Psoas muscle (tissue), 7 donors: ENCODE measurements at regions not wholly inside any gene's neighbourhood (a gene's known extent, or its start where the extent isn't known, plus 50 kb on each side); places are given as distances from the start of the nearest gene placed in this dataset.
"Not testable (repeated sequence)": the region's sequence is repeated elsewhere in the genome, so short reads cannot be mapped to it uniquely, and the experiment has no call there.

ENCODE experiments used
- ATAC-seq, 4 donors: fragments of 200-7000 bp; cut with Tn5 transposase; one replicate each; pipeline ENCODE4 v1.9.1; 2020; ENCODE audit warnings: moderate library complexity in 3 of 4, mild to moderate bottlenecking in 2 of 4
- DNase-seq, 2 donors: peaks; one replicate each; pipeline ENCODE4 v3.0.0-alpha.2; 2020
- H3K27ac ChIP-seq: fragments of 200-600 bp; one replicate; pipeline ENCODE4 v1.8.0; 2022
- H3K27me3 ChIP-seq, 3 donors: fragments of 200-600 bp in 1 of 3; one replicate each; pipeline versions ENCODE4 v1.6.1 to v1.8.0; 2013 to 2022; ENCODE audit warnings: low read length in 2 of 3, mild to moderate bottlenecking in 2 of 3, moderate library complexity in 1 of 3; ENCODE audit not compliant: insufficient read depth in 3 of 3
- H3K36me3 ChIP-seq, 2 donors: fragments of 200-600 bp in 1 of 2; one replicate each; pipeline versions ENCODE4 v1.6.1 to v1.8.0; 2013 to 2022; ENCODE audit warnings: low read depth in 1 of 2, mild to moderate bottlenecking in 1 of 2, moderate library complexity in 1 of 2; ENCODE audit not compliant: insufficient read depth in 1 of 2
- H3K4me1 ChIP-seq: fragments of 200-600 bp; one replicate; pipeline ENCODE4 v1.8.0; 2022
- H3K4me3 ChIP-seq: fragments of 200-600 bp; one replicate; pipeline ENCODE4 v1.8.0; 2022; ENCODE audit warnings: mild to moderate bottlenecking
- H3K9me3 ChIP-seq: fragments of 200-600 bp; one replicate; pipeline ENCODE4 v1.8.0; 2022
- WGBS, 3 donors: extraction: QIAGEN DNeasy Blood & Tissue Kit; methylation state at CpG; one replicate each; pipeline versions ENCODE4 v1.1.6 to v1.1.7; 2013; 5-methylcytosine and 5-hydroxymethylcytosine counted together
- intact Hi-C, 2 donors: fragments of 100-400 bp; cut with DNase I; formaldehyde crosslinking; loops; one replicate each; pipeline versions ENCODE4 v1.11.0 to v1.14.2; 2022
- TF ChIP-seq, protein P1 (sequence below): fragments of 200-600 bp; IDR thresholded peaks from one replicate; pipeline ENCODE4 v1.8.0; 2022; ENCODE audit warnings: antibody characterized with exemption
- donor health status: healthy with polysubstance abuse.
- donor health status: DM: no; HTN: no; CAD: no; lungs with moderate emphysema.
- donor health status: Bipolar disorder and iron deficiency.
- donor health status: healthy.
- donor health status: DM: yes; HTN: yes; CAD: no.
- donor health status: DM: no; HTN: no; CAD: no.
- donor health status: DM: yes; HTN: yes; CAD: no.

- TF ChIP-seq, protein P1, sequence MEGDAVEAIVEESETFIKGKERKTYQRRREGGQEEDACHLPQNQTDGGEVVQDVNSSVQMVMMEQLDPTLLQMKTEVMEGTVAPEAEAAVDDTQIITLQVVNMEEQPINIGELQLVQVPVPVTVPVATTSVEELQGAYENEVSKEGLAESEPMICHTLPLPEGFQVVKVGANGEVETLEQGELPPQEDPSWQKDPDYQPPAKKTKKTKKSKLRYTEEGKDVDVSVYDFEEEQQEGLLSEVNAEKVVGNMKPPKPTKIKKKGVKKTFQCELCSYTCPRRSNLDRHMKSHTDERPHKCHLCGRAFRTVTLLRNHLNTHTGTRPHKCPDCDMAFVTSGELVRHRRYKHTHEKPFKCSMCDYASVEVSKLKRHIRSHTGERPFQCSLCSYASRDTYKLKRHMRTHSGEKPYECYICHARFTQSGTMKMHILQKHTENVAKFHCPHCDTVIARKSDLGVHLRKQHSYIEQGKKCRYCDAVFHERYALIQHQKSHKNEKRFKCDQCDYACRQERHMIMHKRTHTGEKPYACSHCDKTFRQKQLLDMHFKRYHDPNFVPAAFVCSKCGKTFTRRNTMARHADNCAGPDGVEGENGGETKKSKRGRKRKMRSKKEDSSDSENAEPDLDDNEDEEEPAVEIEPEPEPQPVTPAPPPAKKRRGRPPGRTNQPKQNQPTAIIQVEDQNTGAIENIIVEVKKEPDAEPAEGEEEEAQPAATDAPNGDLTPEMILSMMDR: no peak
- ATAC-seq: no peak
- DNase-seq: no peak
- Histone ChIP-seq H3K36me3 (no peaks in the 10 kb centered on the region), H3K9me3 (no peaks in the 10 kb centered on the region), H3K4me3 (no peak overlapping the region), H3K4me1 (no peaks in the 10 kb centered on the region), H3K27me3 (no peaks in the 10 kb centered on the region), H3K27ac (no peak overlapping the region)
- 89 to 93% (median 92%) methylated on average over 7 of the region's 7 CpGs for WGBS, 3 donors
- intact Hi-C loops: no loop called here
Observed at GRCh38 chr16:47876511-47876910, 279.3 kb downstream of the ABCC12 start.

DNA sequence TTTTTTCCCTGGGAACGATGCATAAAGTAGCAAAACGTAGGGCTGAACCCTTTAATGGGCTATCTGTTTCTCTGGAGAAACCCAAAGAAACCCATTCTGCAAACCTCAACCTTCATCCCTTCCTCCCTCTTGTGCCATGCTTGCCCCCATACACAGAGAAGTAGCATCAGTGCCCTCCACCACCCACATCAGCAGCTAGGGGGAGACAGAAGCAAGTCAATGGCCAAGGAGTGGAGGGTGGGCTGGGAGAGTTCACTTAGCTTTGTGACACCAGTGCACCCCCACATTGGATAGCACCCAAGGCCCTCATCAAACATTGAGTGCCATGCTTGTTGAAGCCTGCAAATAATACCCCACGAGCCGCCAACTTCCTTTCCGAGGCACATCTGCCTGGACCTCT, 282.4 kb downstream of the ABCC12 start:
- no peak overlapping the region for H3K27ac ChIP-seq
- H3K27me3 ChIP-seq: no peaks in the 10 kb centered on the region
- DNase-seq (no peak), ATAC-seq (no peak)
- H3K4me1 ChIP-seq: no peaks in the 10 kb centered on the region
- intact Hi-C loops: no loop called here
- H3K9me3 ChIP-seq: no peaks in the 10 kb centered on the region
- H3K36me3 ChIP-seq: no peaks in the 10 kb centered on the region
- TF ChIP-seq, protein P1: no peak
- no peak overlapping the region for H3K4me3 ChIP-seq
- WGBS, 3 donors: 75 to 83% (median 81%) methylated on average over 5 of the region's 5 CpGs

DNA sequence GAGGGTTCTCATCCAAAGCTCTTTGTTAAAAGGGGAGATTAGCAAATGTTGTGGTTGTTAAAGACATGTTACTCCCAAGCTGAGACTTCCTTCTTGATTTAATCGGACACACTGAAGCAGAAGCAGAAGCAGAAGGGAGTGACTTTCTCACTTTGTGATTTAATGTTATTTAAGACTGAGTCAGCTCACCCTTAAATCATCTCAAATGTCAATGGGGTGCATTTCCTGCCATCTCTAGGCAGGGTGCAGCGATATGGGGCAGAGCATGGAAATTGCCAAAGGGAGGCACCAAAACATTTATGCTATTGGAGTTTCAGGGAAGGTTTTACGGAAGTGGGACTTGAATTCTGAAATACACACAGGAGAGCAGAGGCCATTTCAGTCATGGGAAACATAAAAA, 283.6 kb downstream of the ABCC12 start:
- Histone ChIP-seq H3K27me3 (no peaks in the 10 kb centered on the region), H3K9me3 (no peaks in the 10 kb centered on the region), H3K4me3 (no peak overlapping the region), H3K4me1 (no peaks in the 10 kb centered on the region), H3K27ac (no peak overlapping the region), H3K36me3 (no peaks in the 10 kb centered on the region)
- TF ChIP-seq, protein P1: no peak
- intact Hi-C loops: no loop called here
- DNase-seq (no peak), ATAC-seq (no peak)
- 63 to 67% (median 66%) methylated on average over 3 of the region's 3 CpGs for WGBS, 3 donors

GRCh38 chr16:47866423-47866822, 289.4 kb downstream of the ABCC12 start:
- H3K4me3 ChIP-seq: no peak overlapping the region
- no peaks in the 10 kb centered on the region for H3K4me1 ChIP-seq
- no peak for ATAC-seq
- 53 to 59% (median 56%) methylated on average over 4 of the region's 4 CpGs for WGBS, 3 donors
- no peaks in the 10 kb centered on the region for H3K9me3 ChIP-seq
- DNase-seq: no peak
- H3K27ac ChIP-seq: no peak overlapping the region
- TF ChIP-seq, protein P1: no peak
- intact Hi-C loops: no loop called here
- no peaks in the 10 kb centered on the region for H3K27me3 ChIP-seq
- H3K36me3 ChIP-seq: no peaks in the 10 kb centered on the region

DNA sequence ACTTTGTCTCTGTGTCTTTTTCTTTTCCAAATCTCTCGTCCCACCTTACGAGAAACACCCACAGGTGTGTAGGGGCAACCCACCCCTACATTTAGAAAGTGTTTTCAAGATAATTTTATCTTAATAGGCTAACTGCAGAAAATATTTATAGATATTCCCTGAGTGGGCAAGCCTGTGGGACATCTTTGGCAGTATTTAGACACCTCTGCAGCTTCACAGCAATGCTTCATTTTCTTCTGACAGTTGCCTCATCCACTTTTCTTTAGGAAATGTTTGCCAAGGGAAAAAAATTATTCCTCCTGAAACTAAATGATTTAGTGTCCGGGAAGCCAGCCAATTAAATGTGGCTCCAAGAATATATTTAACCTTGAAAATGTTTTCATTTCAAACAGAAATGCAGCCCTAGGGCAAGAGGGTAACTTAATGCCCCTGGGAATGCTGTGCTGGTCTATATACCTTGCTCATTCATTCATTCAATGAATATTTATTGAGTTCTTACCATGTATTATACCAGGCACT, 290.4 kb downstream of the ABCC12 start:
- intact Hi-C loops: no loop called here
- DNase-seq: no peak
- ATAC-seq: no peak

DNA sequence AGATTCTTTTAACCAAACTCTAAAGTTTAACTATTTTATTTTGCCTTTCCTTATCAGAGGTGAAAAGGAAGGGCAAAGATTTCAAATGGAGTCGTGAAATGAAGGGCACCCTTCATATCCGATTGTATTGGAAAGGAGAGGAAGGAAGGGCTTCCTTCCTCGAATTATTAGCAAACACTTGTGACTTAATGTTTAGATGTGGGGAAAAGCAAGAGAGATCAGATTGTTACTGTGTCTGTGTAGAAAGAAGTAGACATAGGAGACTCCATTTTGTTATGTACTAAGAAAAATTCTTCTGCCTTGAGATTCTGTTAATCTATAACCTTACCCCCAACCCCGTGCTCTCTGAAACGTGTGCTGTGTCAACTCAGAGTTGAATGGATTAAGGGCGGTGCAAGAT, 291.5 kb downstream of the ABCC12 start:
- H3K27me3 ChIP-seq, H3K4me3 ChIP-seq, H3K36me3 ChIP-seq, H3K9me3 ChIP-seq, DNase-seq, ATAC-seq, H3K27ac ChIP-seq, intact Hi-C loops, H3K4me1 ChIP-seq: not testable (repeated sequence)
- WGBS, 3 donors: 50 to 58% (median 53%) methylated on average over 6 of the region's 6 CpGs

More for the DNA sequence above, 290.4 kb downstream of the ABCC12 start:
- H3K4me3 ChIP-seq: no peak overlapping the region
- H3K9me3 ChIP-seq: no peaks in the 10 kb centered on the region
- 71 to 82% (median 74%) methylated on average over 3 of the region's 3 CpGs for WGBS, 3 donors
- TF ChIP-seq, protein P1: no peak
- no peak overlapping the region for H3K27ac ChIP-seq
- no peaks in the 10 kb centered on the region for H3K27me3 ChIP-seq
- H3K36me3 ChIP-seq: no peaks in the 10 kb centered on the region
- H3K4me1 ChIP-seq: no peaks in the 10 kb centered on the region
